Transverse colon (tissue), 4 donors: ENCODE measurements at regions not wholly inside any gene's neighbourhood (a gene's known extent, or its start where the extent isn't known, plus 50 kb on each side); places are given as distances from the start of the nearest gene placed in this dataset.

Experiments used
- CTCF ChIP-seq, 5 experiments: fragments of 200-600 bp in 3 of 5; fragments of 450-650 bp in 2 of 5; sonication (generic) in 3 of 5; IDR thresholded peaks; 1 replicate in 2 of 5; 2 replicates in 3 of 5; pipeline ENCODE4 v1.5.1; 2016 to 2017; ENCODE audit warnings: antibody characterized with exemption in 5 of 5, inconsistent platforms in 3 of 5, mild to moderate bottlenecking in 2 of 5, moderate library complexity in 1 of 5
- EP300 ChIP-seq: sonication (generic); formaldehyde crosslinking; IDR thresholded peaks from one replicate; pipeline ENCODE4 v1.6.1; 2017; ENCODE audit warnings: antibody characterized with exemption, low read depth
- POLR2AphosphoS5 ChIP-seq, 3 donors: sonication (generic); formaldehyde crosslinking; IDR thresholded peaks; one replicate each; pipeline ENCODE4 v1.6.1; 2016; ENCODE audit warnings: antibody characterized with exemption in 3 of 3

- TF ChIP-seq CTCF (IDR thresholded peaks at IDR 0.05), result no peak
- TF ChIP-seq POLR2AphosphoS5 (IDR thresholded peaks at IDR 0.05), result no peak
- TF ChIP-seq EP300, result no peak
Observed at GRCh38 chr20:48342822-48343513, 484.8 kb downstream of the PREX1 start.
